ENCODE measurements at regions not wholly inside any gene's neighbourhood (a gene's known extent, or its start where the extent isn't known, plus 50 kb on each side); places are given as distances from the start of the nearest gene placed in this dataset.

- H4K20me1 ChIP-seq (ENCODE audit: low read length), result no peaks in the 10 kb centered on the region
- TF ChIP-seq, protein P1, sequence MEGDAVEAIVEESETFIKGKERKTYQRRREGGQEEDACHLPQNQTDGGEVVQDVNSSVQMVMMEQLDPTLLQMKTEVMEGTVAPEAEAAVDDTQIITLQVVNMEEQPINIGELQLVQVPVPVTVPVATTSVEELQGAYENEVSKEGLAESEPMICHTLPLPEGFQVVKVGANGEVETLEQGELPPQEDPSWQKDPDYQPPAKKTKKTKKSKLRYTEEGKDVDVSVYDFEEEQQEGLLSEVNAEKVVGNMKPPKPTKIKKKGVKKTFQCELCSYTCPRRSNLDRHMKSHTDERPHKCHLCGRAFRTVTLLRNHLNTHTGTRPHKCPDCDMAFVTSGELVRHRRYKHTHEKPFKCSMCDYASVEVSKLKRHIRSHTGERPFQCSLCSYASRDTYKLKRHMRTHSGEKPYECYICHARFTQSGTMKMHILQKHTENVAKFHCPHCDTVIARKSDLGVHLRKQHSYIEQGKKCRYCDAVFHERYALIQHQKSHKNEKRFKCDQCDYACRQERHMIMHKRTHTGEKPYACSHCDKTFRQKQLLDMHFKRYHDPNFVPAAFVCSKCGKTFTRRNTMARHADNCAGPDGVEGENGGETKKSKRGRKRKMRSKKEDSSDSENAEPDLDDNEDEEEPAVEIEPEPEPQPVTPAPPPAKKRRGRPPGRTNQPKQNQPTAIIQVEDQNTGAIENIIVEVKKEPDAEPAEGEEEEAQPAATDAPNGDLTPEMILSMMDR (conservative IDR thresholded peaks at IDR 0.05; ENCODE audit: low read depth, low read length), result no peak
- TF ChIP-seq EZH2phosphoT487 (IDR thresholded peaks at IDR 0.05; ENCODE audit: borderline replicate concordance, low read length), result no peak
- TF ChIP-seq EZH2 (IDR thresholded peaks at IDR 0.05; ENCODE audit: low read length, unreplicated experiment), result no peak
- no TSS peak for BruUV-seq (replicated peaks)
- no peak overlapping the region for H3K27ac ChIP-seq (ENCODE audit: low read length)
- ATAC-seq, result no peak
- H3K79me2 ChIP-seq (ENCODE audit: low read length), result no peaks in the 10 kb centered on the region
- H3K27me3 ChIP-seq (ENCODE audit: low read length), result 0 out of 2 replicates have a peak, but pooled peaks cover under 1% of the 10 kb centered on the region
- no peaks in the 10 kb centered on the region for H3F3A ChIP-seq (ENCODE audit: low read length, unreplicated experiment)
- H3K4me1 ChIP-seq (ENCODE audit: insufficient read depth, low read length), result no peaks in the 10 kb centered on the region
- H3K4me3 ChIP-seq (ENCODE audit: low read length), result no peak overlapping the region
- H3K9me3 ChIP-seq (ENCODE audit: low read length), result no peaks in the 10 kb centered on the region
- intact Hi-C loops (cut with micrococcal nuclease), result no loop called here
- CTCF ChIA-PET, result no interaction called here
- H3K36me3 ChIP-seq (ENCODE audit: low read depth, low read length), result no peaks in the 10 kb centered on the region
- H2AFZ ChIP-seq (ENCODE audit: low read length), result no peak overlapping the region
- H3K9me2 ChIP-seq (replicated peaks; ENCODE audit: low read length), result no peaks in the 10 kb centered on the region
- DNase-seq, result no peak
- no peak overlapping the region for H3K9ac ChIP-seq (ENCODE audit: low read length)
- POLR2A ChIA-PET (ENCODE audit: unreplicated experiment), result no interaction called here
- H3K4me2 ChIP-seq (ENCODE audit: low read length), result no peak overlapping the region
These were observed 167.2 kb upstream of the MAP3K7 start for GRCh38 chr6:90753820-90754643.

- CTCF ChIA-PET, result no interaction called here
- H3K4me1 ChIP-seq (ENCODE audit: insufficient read depth, low read length), result no peaks in the 10 kb centered on the region
- POLR2A ChIA-PET (ENCODE audit: unreplicated experiment), result no interaction called here
These were observed 152.9 kb upstream of the MAP3K7 start for GRCh38 chr6:90739802-90740201.

More at GRCh38 chr6:90739802-90740201, 152.9 kb upstream of the MAP3K7 start:
- Histone ChIP-seq H3K27me3 (ENCODE audit: low read length) (peaks cover 8% of the 10 kb centered on the region), H2AFZ (ENCODE audit: low read length) (no peak overlapping the region), H3K79me2 (ENCODE audit: low read length) (no peaks in the 10 kb centered on the region), H3K9me3 (ENCODE audit: low read length) (no peaks in the 10 kb centered on the region), H4K20me1 (ENCODE audit: low read length) (no peaks in the 10 kb centered on the region), H3K9ac (ENCODE audit: low read length) (no peak overlapping the region), H3K4me2 (ENCODE audit: low read length) (no peak overlapping the region), H3F3A (ENCODE audit: low read length, unreplicated experiment) (no peaks in the 10 kb centered on the region), H3K4me3 (ENCODE audit: low read length) (no peak overlapping the region), H3K36me3 (ENCODE audit: low read depth, low read length) (no peaks in the 10 kb centered on the region), H3K9me2 (replicated peaks; ENCODE audit: low read length) (no peaks in the 10 kb centered on the region), H3K27ac (ENCODE audit: low read length) (no peak overlapping the region)
- intact Hi-C loops (cut with micrococcal nuclease), result no loop called here
- DNase-seq (no peak), ATAC-seq (no peak)
- BruUV-seq (replicated peaks), result no TSS peak
- no peak for TF ChIP-seq EZH2 (IDR thresholded peaks at IDR 0.05; ENCODE audit: low read length, unreplicated experiment)
- TF ChIP-seq, protein P1 (conservative IDR thresholded peaks at IDR 0.05; ENCODE audit: low read depth, low read length), result no peak
- no peak for TF ChIP-seq EZH2phosphoT487 (IDR thresholded peaks at IDR 0.05; ENCODE audit: borderline replicate concordance, low read length)

All from PC-3 (cell line).